Thymus (tissue), 11 donors: ENCODE measurements at regions not wholly inside any gene's neighbourhood (a gene's known extent, or its start where the extent isn't known, plus 50 kb on each side); places are given as distances from the start of the nearest gene placed in this dataset.
"Not testable (repeated sequence)": the region's sequence is repeated elsewhere in the genome, so short reads cannot be mapped to it uniquely, and the experiment has no call there.

Source experiments
- DNase-seq, 9 donors: peaks; one replicate each; pipeline ENCODE4 v3.0.0-alpha.2; 2013; ENCODE audit warnings: low spot score in 9 of 9, low read depth in 6 of 9, missing footprints in 1 of 9
- H3K27ac ChIP-seq, 2 donors: one replicate each; pipeline ENCODE4 v1.5.1; 2013; ENCODE audit warnings: control low read depth in 1 of 2, low read depth in 1 of 2, low read length in 1 of 2, mild to moderate bottlenecking in 1 of 2, moderate library complexity in 1 of 2
- H3K27me3 ChIP-seq, 2 donors: one replicate each; pipeline ENCODE4 v1.5.1; 2013; ENCODE audit warnings: low read length in 1 of 2; ENCODE audit not compliant: control insufficient read depth in 2 of 2, insufficient read depth in 1 of 2
- H3K36me3 ChIP-seq, 2 donors: one replicate each; pipeline ENCODE4 v1.5.1; 2013; ENCODE audit warnings: low read length in 1 of 2, mild to moderate bottlenecking in 1 of 2, moderate library complexity in 1 of 2; ENCODE audit not compliant: control insufficient read depth in 2 of 2, insufficient read depth in 2 of 2
- H3K4me1 ChIP-seq, 2 donors: one replicate each; pipeline ENCODE4 v1.5.1; 2013; ENCODE audit warnings: low read length in 2 of 2; ENCODE audit not compliant: control insufficient read depth in 2 of 2, insufficient read depth in 2 of 2
- H3K4me3 ChIP-seq, 2 donors: one replicate each; pipeline ENCODE4 v1.5.1; 2013; ENCODE audit warnings: low read length in 2 of 2, control low read depth in 1 of 2, mild to moderate bottlenecking in 1 of 2
- H3K9me3 ChIP-seq, 2 donors: one replicate each; pipeline ENCODE4 v1.5.1; 2013; ENCODE audit warnings: low read length in 1 of 2, mild to moderate bottlenecking in 1 of 2; ENCODE audit not compliant: control insufficient read depth in 2 of 2, insufficient read depth in 1 of 2
- WGBS: extraction: QIAGEN DNeasy Blood & Tissue Kit; methylation state at CpG from one replicate; pipeline ENCODE4 v1.1.7; 2013; 5-methylcytosine and 5-hydroxymethylcytosine counted together
- donor health status: healthy.

DNA sequence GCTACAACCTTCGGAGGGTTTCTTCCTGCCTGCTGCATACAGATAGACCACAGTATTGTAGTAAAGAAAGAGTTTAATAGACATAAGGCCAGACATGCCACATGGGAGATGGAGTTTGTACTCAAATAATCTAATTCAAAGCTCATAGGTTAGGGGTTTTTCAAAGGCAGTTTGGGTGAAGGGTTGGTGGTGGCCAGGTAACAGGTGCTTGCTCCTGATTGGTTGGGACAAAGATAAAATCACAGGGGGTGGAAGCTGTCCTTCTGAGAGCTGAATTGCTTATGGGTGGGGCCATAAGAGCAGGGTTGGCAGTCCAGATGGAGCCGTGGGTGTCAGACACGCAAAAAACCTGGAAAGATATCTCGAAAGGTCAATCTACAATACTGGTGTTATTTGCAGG, 92.3 kb upstream of the ETV3 start:
- no peak for DNase-seq
- Histone ChIP-seq H3K27ac (no peak overlapping the region), H3K4me3 (no peak overlapping the region), H3K4me1 (no peaks in the 10 kb centered on the region), H3K36me3 (no peaks in the 10 kb centered on the region), H3K27me3 (no peaks in the 10 kb centered on the region), H3K9me3 (no peaks in the 10 kb centered on the region)
- WGBS = 96% methylated on average over 4 of the region's 4 CpGs

DNA sequence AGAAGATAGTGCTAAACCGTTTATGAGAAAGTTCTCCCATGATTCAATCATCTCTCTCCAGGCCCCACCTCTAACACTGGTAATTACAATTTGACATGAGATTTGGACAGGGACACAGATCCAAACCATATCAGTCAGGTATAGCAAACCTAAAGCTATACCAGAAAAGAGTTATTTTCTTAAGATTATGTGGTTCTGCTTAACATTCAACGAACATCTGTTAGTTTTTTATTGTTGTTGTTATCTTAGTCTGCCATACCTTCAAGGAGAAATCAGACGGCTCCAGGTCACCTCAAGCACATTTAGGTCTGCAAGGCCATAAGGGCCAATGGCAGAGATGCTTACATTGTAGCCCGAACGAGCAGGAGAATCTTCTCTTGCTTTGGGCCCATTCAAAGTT, 89.5 kb upstream of the ETV3 start:
- 92% methylated on average over 5 of the region's 5 CpGs for WGBS
- H3K4me3 ChIP-seq = no peak overlapping the region
- H3K9me3 ChIP-seq = no peaks in the 10 kb centered on the region
- H3K36me3 ChIP-seq = no peaks in the 10 kb centered on the region
- H3K27ac ChIP-seq = no peak overlapping the region
- no peak for DNase-seq
- no peaks in the 10 kb centered on the region for H3K27me3 ChIP-seq
- no peaks in the 10 kb centered on the region for H3K4me1 ChIP-seq

DNA sequence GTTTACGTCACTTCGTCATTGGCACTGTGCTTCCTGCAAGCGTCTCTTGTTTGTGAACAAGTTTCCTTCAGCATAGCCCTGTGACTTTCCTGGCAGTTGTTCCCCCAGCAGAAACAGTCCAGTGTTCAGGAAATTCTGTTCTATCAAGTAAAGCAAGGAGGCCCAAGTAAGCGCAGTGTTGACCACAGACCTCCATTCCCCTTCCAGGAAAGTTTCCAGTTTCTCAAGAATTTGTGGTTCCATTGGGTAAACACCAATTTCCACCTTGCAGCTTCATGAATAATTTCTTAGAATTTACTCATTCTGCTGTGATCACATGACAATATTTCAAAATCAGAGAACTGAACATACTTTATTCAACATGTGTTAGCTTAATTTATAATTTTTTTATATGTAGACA, 88.5 kb upstream of the ETV3 start:
- Histone ChIP-seq H3K27me3 (no peaks in the 10 kb centered on the region), H3K4me1 (no peaks in the 10 kb centered on the region), H3K9me3 (no peaks in the 10 kb centered on the region), H3K4me3 (no peak overlapping the region), H3K36me3 (no peaks in the 10 kb centered on the region), H3K27ac (no peak overlapping the region)
- no peak for DNase-seq
- 64% methylated on average over 4 of the region's 4 CpGs for WGBS

DNA sequence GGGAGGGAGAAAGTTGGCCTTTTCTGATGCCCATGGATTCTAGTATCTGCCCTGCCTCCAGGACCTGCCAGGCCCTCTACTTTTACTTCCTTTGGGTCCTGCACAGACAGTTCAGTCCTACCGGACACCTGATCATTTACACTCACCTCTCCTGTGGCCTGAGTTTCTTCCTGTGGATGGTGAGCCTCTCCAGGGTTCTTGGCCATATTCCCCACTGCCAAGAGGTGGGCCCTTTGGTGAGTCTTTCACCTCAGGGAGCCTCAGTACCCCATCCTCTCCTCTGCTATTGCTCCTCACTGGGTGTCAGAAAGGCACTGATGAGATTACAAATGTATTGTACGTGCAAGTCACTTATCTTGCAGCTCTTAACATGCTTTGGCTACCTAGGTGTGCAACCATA, 81.4 kb upstream of the ETV3 start:
- Histone ChIP-seq H3K27me3 (no peaks in the 10 kb centered on the region), H3K4me1 (no peaks in the 10 kb centered on the region), H3K4me3 (no peak overlapping the region), H3K36me3 (no peaks in the 10 kb centered on the region), H3K9me3 (no peaks in the 10 kb centered on the region), H3K27ac (no peak overlapping the region)
- DNase-seq = no peak
- WGBS = 62% methylated on average over 2 of the region's 2 CpGs

DNA sequence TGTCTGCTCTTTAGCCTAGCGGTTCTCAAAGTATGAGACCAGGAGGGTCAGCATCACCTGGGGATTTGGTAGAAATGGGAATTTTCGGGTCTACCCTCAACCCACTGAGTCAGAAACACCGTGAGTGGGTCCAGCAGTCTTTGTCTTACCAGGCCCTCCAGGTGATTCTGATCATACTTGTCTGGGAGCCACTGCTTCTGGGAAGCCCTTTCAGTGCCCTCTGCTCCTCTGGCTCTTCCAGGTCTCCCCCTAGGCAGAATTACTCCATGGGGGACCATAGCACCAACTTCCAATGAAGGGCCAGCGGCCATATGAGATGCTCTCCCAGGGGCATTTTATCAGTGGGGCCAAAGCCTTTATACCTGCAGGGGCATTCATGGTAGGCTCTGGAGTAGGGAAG, 81.0 kb upstream of the ETV3 start:
- Histone ChIP-seq H3K27ac (no peak overlapping the region), H3K36me3 (no peaks in the 10 kb centered on the region), H3K4me3 (no peak overlapping the region), H3K4me1 (no peaks in the 10 kb centered on the region), H3K27me3 (no peaks in the 10 kb centered on the region), H3K9me3 (no peaks in the 10 kb centered on the region)
- 94% methylated on average over 4 of the region's 4 CpGs for WGBS
- DNase-seq = no peak

DNA sequence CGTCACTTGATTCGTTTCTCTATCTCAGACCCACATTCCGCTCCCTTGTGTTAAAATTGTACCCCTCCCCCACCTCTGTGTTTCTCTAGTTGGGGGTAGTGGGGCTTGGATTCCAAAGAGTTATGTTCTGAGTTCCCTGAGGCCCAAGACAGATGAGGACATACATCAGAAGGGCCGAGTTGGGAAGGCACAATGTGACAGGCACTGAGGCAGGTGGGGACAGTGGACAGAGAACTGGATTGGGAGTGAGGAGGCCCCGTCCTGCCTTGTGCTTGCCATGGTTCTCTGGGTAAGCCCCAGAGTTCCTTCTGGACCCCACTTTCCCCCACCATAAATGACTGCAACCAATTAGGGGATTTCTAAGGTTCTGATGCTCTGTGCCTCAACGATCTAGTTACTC, 80.5 kb upstream of the ETV3 start:
- Histone ChIP-seq H3K27me3 (no peaks in the 10 kb centered on the region), H3K4me1 (no peaks in the 10 kb centered on the region), H3K4me3 (no peak overlapping the region), H3K9me3 (no peaks in the 10 kb centered on the region), H3K27ac (no peak overlapping the region), H3K36me3 (no peaks in the 10 kb centered on the region)
- no peak for DNase-seq
- 87% methylated on average over 6 of the region's 6 CpGs for WGBS

DNA sequence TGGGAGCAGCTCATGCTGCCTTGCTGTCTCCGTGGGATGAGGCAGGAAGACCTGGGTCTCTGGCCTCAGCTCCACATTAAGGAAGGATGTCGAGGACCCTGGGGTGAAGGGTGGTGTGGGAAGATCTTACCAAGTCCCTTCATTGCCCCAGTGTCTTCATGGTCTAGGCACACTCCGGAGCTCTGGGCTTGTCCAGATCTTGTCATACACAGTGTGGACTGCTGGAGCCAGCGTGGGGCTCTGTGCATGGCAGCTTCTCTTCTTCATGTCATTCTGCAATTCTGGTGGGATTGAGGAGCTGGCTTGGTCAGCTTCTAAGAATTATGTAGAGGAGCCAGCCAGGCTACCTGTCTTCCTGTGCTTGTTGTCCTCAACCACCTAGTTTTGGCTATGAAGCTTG, 79.3 kb upstream of the ETV3 start:
- no peak for DNase-seq

DNA sequence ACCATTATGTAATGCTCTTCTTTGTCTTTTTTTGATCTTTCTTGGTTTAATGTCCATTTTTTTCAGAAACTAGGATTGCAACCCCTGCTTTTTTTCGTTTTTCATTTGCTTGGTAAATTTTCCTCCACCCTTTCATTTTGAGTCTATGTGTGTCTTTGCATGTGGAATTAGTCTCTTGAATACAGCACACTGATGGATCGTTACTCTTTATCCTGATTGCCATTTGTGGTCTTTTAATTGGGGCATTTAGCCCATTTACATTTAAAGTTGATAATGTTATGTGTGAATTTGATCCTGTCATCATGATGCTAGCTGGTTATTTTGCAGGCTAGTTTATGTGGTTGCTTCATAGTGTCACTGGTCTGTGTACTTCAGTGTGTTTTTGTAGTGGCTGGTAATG, 75.6 kb upstream of the ETV3 start:
- no peaks in the 10 kb centered on the region for H3K4me1 ChIP-seq
- H3K36me3 ChIP-seq = no peaks in the 10 kb centered on the region
- H3K27me3 ChIP-seq = peaks cover 0 to 2% of the 10 kb centered on the region in 2 donors
- no peaks in the 10 kb centered on the region for H3K9me3 ChIP-seq
- no peak overlapping the region for H3K4me3 ChIP-seq
- 75% methylated on average over 2 of the region's 2 CpGs for WGBS
- no peak for DNase-seq
- no peak overlapping the region for H3K27ac ChIP-seq

More for the DNA sequence above, 79.3 kb upstream of the ETV3 start:
- H3K4me1 ChIP-seq = no peaks in the 10 kb centered on the region
- 89% methylated on average over 4 of the region's 4 CpGs for WGBS
- no peak overlapping the region for H3K27ac ChIP-seq
- H3K4me3 ChIP-seq = no peak overlapping the region
- no peaks in the 10 kb centered on the region for H3K36me3 ChIP-seq
- no peaks in the 10 kb centered on the region for H3K27me3 ChIP-seq
- H3K9me3 ChIP-seq = no peaks in the 10 kb centered on the region

DNA sequence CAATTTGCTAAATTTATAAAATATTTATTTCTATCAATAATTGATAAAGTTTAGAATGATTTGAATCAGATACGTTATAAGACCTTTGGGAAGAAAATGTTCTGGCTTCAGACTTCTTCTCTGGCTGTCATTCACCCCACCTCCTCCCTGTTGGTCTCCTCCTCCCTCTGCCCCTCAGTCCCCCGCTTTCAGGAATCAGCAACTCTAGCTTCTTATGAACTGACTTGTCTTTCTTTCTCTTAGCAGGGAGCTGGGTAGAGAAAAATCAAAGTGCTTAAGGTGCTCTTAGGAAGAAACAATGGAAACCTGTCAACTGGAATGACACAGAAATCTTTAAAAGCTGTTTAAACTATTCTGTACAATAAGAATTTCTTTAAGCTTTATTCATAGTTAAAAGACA, 71.3 kb upstream of the ETV3 start:
- Histone ChIP-seq H3K9me3 (no peaks in the 10 kb centered on the region), H3K36me3 (no peaks in the 10 kb centered on the region), H3K4me3 (no peak overlapping the region), H3K27ac (no peak overlapping the region), H3K27me3 (peaks cover 0 to 8% of the 10 kb centered on the region in 2 donors), H3K4me1 (no peaks in the 10 kb centered on the region)
- WGBS = 85% methylated on average over 2 of the region's 2 CpGs
- no peak for DNase-seq

DNA sequence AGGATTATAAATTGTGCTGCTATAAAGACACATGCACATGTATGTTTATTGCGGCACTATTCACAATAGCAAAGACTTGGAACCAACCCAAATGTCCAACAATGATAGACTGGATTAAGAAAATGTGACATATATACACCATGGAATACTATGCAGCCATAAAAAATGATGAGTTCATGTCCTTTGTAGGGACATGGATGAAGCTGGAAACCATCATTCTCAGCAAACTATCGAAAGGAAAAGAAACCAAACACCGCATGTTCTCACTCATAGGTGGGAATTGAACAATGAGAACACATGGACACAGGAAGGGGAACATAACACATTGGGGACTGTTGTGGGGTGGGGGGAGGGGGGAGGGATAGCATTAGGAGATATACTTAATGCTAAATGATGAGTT, 67.8 kb upstream of the ETV3 start:
- DNase-seq, H3K36me3 ChIP-seq, H3K4me1 ChIP-seq, H3K9me3 ChIP-seq, H3K27ac ChIP-seq, H3K4me3 ChIP-seq: not testable (repeated sequence)
- peaks cover 0 to 17% of the 10 kb centered on the region in 2 donors for H3K27me3 ChIP-seq
- 95% methylated on average over 3 of the region's 3 CpGs for WGBS
